Tongue (tissue), 1 donor: ENCODE measurements at regions not wholly inside any gene's neighbourhood (a gene's known extent, or its start where the extent isn't known, plus 50 kb on each side); places are given as distances from the start of the nearest gene placed in this dataset.

ENCODE experiments used
- DNase-seq: peaks from one replicate; pipeline ENCODE4 v3.0.0-alpha.2; 2015

DNA sequence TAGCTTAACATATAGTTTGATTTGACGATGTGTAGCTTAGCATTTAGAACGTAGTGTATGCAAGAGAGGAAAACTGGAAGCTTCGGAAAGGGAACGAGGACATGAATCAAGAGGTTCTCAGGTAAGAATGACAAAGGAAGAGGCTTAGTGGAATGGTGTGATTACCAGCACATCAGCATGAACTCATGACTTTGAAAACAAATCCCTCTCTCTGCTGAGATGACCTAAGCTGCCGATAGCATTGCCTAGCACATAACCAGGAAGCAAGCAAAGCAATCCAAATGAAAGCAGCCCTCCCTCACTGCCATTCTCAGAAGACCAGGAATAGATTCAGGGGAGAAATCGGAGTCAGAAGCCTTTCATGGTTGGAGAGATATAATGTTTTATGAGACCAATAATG lies 51.3 kb upstream of the CCL1 start:
- no peak for DNase-seq

DNA sequence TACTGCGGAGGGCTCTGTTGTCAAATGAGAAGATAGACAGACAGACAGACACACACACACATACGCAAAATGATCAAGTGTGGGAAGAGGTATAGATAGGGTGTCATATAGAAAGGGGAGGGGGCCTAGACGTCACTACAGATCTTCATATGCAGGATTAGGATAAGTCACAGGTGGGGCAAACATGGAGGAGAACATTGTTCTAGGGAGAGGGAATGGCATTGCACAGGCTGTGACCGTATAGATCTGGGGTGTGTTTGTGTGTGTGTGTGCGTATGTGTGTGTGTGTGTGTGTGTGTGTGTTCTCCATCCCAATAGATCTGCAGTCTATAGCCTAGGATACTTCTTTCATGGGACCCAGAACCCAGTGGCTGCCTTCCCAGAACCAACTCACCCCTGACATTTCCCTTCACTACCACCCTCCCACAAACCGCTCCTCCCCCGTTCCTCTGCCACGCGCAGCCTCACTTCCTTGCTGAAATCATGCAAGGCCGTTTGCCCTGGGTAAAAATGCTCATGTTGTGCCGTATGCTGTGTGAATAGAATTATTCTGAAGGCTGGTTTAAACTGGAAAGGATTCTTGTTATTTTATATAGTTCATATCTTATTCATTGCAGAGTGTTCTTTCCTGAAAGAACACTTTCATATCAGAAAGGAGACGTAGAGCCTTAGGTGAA lies 50.5 kb upstream of the CCL1 start:
- no peak for DNase-seq

DNA sequence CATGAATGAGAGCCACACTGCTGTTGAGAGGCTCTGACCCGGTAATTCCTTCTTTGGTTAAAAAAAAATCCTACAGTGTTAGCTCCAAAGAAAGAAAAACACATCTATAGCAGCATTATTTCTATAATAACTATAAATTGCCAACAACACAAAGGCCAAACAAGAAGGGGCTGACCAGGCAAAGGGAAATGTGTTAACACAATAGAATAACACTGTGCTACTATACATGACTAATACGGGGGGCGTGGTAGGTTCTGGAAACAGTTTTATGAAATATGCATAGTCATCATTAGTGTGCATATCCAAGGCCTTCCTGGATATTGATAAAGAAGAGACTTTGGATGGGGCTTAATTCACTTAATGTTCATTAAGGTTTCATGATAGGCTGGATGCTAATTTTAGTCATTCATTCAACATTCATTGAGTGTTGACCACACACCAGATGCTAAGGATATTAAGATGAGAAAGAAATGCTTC lies 50.0 kb upstream of the CCL1 start:
- DNase-seq: no peak
